C4-2B (cell line): ENCODE measurements at regions not wholly inside any gene's neighbourhood (a gene's known extent, or its start where the extent isn't known, plus 50 kb on each side); places are given as distances from the start of the nearest gene placed in this dataset.

Experiments used
- H3K27ac ChIP-seq: fragments of 450-650 bp; 2 replicates; pipeline ENCODE4 v1.5.1; 2017
- CTCF ChIP-seq: fragments of 450-650 bp; conservative IDR thresholded peaks from 2 replicates; pipeline ENCODE4 v1.5.1; 2017; ENCODE audit warnings: mild to moderate bottlenecking
- ZFX ChIP-seq: fragments of 450-650 bp; IDR thresholded peaks from 2 replicates; pipeline ENCODE4 v1.6.1; 2017

DNA sequence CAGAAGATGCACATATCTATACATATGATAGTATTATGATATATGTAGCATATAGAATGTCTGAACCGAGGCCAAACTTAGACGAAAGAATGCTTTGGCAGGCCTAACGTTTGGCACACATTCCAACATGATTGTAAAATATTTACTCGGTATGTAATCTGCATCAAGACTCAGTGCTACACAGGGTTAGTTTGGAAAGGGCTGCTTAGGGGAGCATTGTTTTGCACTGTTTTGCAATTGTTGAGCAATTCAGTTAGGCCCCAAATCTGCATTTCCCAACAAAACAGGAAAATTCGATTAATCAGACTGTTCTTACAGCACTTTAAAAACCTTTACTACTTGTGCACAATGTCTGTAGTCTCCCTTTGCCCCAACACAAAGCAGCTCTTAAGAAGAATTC is 216.0 kb upstream of the NEGR1 start:
- no peak for TF ChIP-seq CTCF
- TF ChIP-seq ZFX: no peak
- no peak overlapping the region for H3K27ac ChIP-seq

GRCh38 chr1:72489801-72490200 is 207.5 kb upstream of the NEGR1 start:
- TF ChIP-seq ZFX: no peak
- no peak for TF ChIP-seq CTCF
- H3K27ac ChIP-seq: no peak overlapping the region

DNA sequence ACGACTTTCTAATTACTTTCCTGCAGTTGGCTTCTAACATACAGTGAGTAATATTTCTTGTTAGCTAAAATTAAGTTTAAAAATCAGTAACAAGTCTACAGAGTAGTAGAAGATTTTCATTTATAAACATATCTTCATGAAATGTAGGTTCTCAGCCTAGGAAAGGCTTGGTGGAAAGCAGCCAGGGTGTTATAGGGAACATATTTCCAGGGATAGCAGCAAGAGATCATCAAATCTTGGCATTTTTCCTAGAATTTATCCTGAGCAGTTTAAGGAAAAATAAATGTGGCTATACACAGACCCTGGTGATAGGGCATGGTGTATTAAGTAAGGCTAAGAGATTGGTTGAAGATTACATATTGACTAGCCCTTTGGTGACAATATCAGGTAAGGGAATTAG is 203.5 kb upstream of the NEGR1 start:
- no peak overlapping the region for H3K27ac ChIP-seq
- no peak for TF ChIP-seq ZFX
- TF ChIP-seq CTCF: no peak

GRCh38 chr1:72483846-72484357 is 201.6 kb upstream of the NEGR1 start:
- TF ChIP-seq CTCF: no peak
- no peak for TF ChIP-seq ZFX
- no peak overlapping the region for H3K27ac ChIP-seq

GRCh38 chr1:72482736-72483413 is 200.5 kb upstream of the NEGR1 start:
- TF ChIP-seq ZFX: no peak
- no peak for TF ChIP-seq CTCF
- no peak overlapping the region for H3K27ac ChIP-seq

- H3K27ac ChIP-seq: no peak overlapping the region
- TF ChIP-seq ZFX: no peak
- TF ChIP-seq CTCF: no peak
These were observed 199.2 kb upstream of the NEGR1 start for GRCh38 chr1:72481420-72481970.

- TF ChIP-seq ZFX (no peak), CTCF (no peak)
- H3K27ac ChIP-seq: no peak overlapping the region
These were observed 184.0 kb upstream of the NEGR1 start for GRCh38 chr1:72466376-72466775.
